Keratinocyte (primary cell): ENCODE measurements at regions not wholly inside any gene's neighbourhood (a gene's known extent, or its start where the extent isn't known, plus 50 kb on each side); places are given as distances from the start of the nearest gene placed in this dataset.

Experiments used
- DNase-seq: peaks from one replicate; pipeline ENCODE4 v3.0.0-alpha.2; 2011; ENCODE audit warnings: low read depth, missing footprints, low spot score
- FAIRE-seq: peaks from 2 replicates; lab custom pipeline; 2011; peaks lifted over from hg19 to GRCh38; lab: Jason Lieb, UNC
- H2AFZ ChIP-seq: 2 replicates; pipeline ENCODE4 v1.6.0; 2012; ENCODE audit warnings: low read length, control low read depth, inconsistent platforms; ENCODE audit not compliant: control insufficient read depth
- H3K27ac ChIP-seq: 2 replicates; pipeline ENCODE4 v1.5.1; 2011; ENCODE audit warnings: low read length; ENCODE audit not compliant: control insufficient read depth, insufficient read depth
- H3K27me3 ChIP-seq: 3 replicates; pipeline ENCODE4 v1.6.0; 2011; ENCODE audit warnings: low read length; ENCODE audit not compliant: control insufficient read depth, insufficient read depth; ENCODE audit errors: extremely low read depth
- H3K36me3 ChIP-seq, 2 experiments: 2 replicates in 1 of 2; 3 replicates in 1 of 2; pipeline ENCODE4 v1.5.1; 2011; ENCODE audit warnings: low read length in 2 of 2, mild to moderate bottlenecking in 1 of 2; ENCODE audit not compliant: control insufficient read depth in 2 of 2, insufficient read depth in 2 of 2; ENCODE audit errors: extremely low read depth in 1 of 2
- H3K4me1 ChIP-seq: 3 replicates; pipeline ENCODE4 v1.5.1; 2011; ENCODE audit warnings: low read length; ENCODE audit not compliant: control insufficient read depth, insufficient read depth; ENCODE audit errors: extremely low read depth
- H3K4me2 ChIP-seq: 3 replicates; pipeline ENCODE4 v1.6.0; 2011; ENCODE audit warnings: low read depth, low read length; ENCODE audit not compliant: control insufficient read depth, insufficient read depth; ENCODE audit errors: extremely low read depth
- H3K4me3 ChIP-seq, 3 experiments: fragments of 200-600 bp in 1 of 3; sonication (generic) in 1 of 3; 2 replicates in 2 of 3; 3 replicates in 1 of 3; pipeline ENCODE4 v1.5.1; 2011 to 2016; ENCODE audit warnings: low read length in 3 of 3, mild to moderate bottlenecking in 3 of 3, control low read depth in 2 of 3, inconsistent platforms in 1 of 3, low read depth in 1 of 3, mixed read lengths in 1 of 3, mixed run types in 1 of 3, moderate library complexity in 1 of 3; ENCODE audit not compliant: control insufficient read depth in 2 of 3, insufficient read depth in 2 of 3; ENCODE audit errors: extremely low read depth in 1 of 3
- H3K79me2 ChIP-seq: 2 replicates; pipeline ENCODE4 v1.6.0; 2012; ENCODE audit warnings: low read length; ENCODE audit not compliant: control insufficient read depth, insufficient read depth
- H3K9ac ChIP-seq: 3 replicates; pipeline ENCODE4 v1.6.0; 2011; ENCODE audit warnings: low read length; ENCODE audit not compliant: control insufficient read depth, insufficient read depth; ENCODE audit errors: extremely low read depth
- H3K9me1 ChIP-seq: 3 replicates; pipeline ENCODE4 v1.6.0; 2011; ENCODE audit warnings: low read length; ENCODE audit not compliant: control insufficient read depth, insufficient read depth; ENCODE audit errors: extremely low read depth
- H3K9me3 ChIP-seq: 2 replicates; pipeline ENCODE4 v1.5.1; 2012; ENCODE audit warnings: low read depth, low read length; ENCODE audit not compliant: control insufficient read depth
- H4K20me1 ChIP-seq: 3 replicates; pipeline ENCODE4 v1.6.0; 2011; ENCODE audit warnings: low read length; ENCODE audit not compliant: control insufficient read depth, insufficient read depth; ENCODE audit errors: extremely low read depth
- EZH2 ChIP-seq: IDR thresholded peaks from one replicate; pipeline ENCODE4 v1.6.1; 2012; ENCODE audit warnings: inconsistent platforms, mild to moderate bottlenecking, low read length, moderate library complexity
- dilution Hi-C: fragments of 300-500 bp; cut with MboI; formaldehyde crosslinking; loops from one replicate; pipeline ENCODE4 v1.7.0; 2020; ENCODE audit warnings: low sequenced_read_pairs; ENCODE audit not compliant: extremely low pct_ligation_motif_present
- TF ChIP-seq, protein P1 (sequence below), 3 experiments: IDR thresholded peaks in 1 of 3; conservative IDR thresholded peaks in 1 of 3; optimal IDR thresholded peaks in 1 of 3; 2 replicates in 2 of 3; 3 replicates in 1 of 3; pipeline versions ENCODE3 to v1.5.1; 2011; ENCODE audit warnings: low read length in 3 of 3, mild to moderate bottlenecking in 3 of 3, moderate library complexity in 2 of 3, control low read depth in 1 of 3, inconsistent platforms in 1 of 3; ENCODE audit not compliant: insufficient read depth in 2 of 3; ENCODE audit errors: extremely low read depth in 1 of 3

DNA sequence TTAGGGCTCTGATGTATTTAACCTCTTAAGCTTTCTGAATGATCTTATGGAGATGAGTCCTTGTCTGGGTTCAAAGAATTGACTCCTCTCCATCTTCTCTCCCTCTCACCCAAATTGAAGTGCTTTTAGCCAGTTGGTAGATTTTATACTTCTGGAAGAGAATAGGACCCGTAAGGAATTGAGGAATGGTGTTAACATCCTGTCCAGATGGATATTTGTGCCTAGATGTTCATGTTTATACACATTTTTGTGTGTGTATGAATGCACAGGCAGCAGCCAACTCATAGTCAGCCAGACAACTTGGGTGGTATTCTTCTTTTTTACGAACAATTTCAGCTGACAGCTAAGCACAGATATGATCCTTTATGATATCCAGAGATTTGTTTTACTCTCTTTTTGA is 449.6 kb upstream of the RGS6 start:
- Histone ChIP-seq H3K36me3 (peaks cover 0 to 4% of the 10 kb centered on the region in 2 experiments), H3K4me3 (no peak overlapping the region), H3K4me1 (peaks cover 15% of the 10 kb centered on the region), H3K4me2 (no peak overlapping the region), H3K9me3 (no peaks in the 10 kb centered on the region), H2AFZ (no peak overlapping the region), H3K9me1 (peaks cover 3% of the 10 kb centered on the region), H3K9ac (no peak overlapping the region), H3K27me3 (no peaks in the 10 kb centered on the region), H3K79me2 (peaks cover 6% of the 10 kb centered on the region), H3K27ac (no peak overlapping the region), H4K20me1 (no peaks in the 10 kb centered on the region)
- no peak for TF ChIP-seq EZH2
- TF ChIP-seq, protein P1, sequence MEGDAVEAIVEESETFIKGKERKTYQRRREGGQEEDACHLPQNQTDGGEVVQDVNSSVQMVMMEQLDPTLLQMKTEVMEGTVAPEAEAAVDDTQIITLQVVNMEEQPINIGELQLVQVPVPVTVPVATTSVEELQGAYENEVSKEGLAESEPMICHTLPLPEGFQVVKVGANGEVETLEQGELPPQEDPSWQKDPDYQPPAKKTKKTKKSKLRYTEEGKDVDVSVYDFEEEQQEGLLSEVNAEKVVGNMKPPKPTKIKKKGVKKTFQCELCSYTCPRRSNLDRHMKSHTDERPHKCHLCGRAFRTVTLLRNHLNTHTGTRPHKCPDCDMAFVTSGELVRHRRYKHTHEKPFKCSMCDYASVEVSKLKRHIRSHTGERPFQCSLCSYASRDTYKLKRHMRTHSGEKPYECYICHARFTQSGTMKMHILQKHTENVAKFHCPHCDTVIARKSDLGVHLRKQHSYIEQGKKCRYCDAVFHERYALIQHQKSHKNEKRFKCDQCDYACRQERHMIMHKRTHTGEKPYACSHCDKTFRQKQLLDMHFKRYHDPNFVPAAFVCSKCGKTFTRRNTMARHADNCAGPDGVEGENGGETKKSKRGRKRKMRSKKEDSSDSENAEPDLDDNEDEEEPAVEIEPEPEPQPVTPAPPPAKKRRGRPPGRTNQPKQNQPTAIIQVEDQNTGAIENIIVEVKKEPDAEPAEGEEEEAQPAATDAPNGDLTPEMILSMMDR (optimal IDR thresholded peaks at IDR 0.05 in 1 of 3, IDR thresholded peaks at IDR 0.05 in 1 of 3, conservative IDR thresholded peaks at IDR 0.05 in 1 of 3; ENCODE audit: extremely low read depth in 1 of 3, insufficient read depth in 2 of 3, low read length in 3 of 3): no peak
- FAIRE-seq: no peak
- DNase-seq: no peak
- dilution Hi-C loops: no loop called here

DNA sequence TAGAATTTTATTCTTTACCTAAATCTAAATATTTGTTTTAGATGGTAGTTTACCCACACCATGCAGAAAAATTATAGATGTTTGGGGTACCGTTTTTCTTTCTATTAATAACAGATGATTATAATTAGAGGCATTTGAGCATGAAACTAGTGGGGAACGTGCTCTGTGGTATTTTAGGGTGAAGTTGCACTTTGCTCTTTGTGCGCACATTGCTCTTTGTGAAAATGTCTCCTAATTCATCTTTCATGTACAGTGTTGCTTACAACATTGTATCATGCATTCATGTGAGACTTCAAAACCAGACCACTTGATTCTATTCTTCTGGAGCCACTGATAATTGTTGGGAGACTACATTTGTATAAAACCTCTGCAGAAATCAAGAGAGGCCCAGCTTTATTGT is 449.1 kb upstream of the RGS6 start:
- Histone ChIP-seq H3K4me3 (no peak overlapping the region), H3K79me2 (peaks cover 5% of the 10 kb centered on the region), H4K20me1 (no peaks in the 10 kb centered on the region), H3K4me1 (peaks cover 13% of the 10 kb centered on the region), H2AFZ (no peak overlapping the region), H3K27me3 (no peaks in the 10 kb centered on the region), H3K9ac (no peak overlapping the region), H3K4me2 (no peak overlapping the region), H3K27ac (no peak overlapping the region), H3K36me3 (peaks cover 0 to 4% of the 10 kb centered on the region in 2 experiments), H3K9me3 (no peaks in the 10 kb centered on the region), H3K9me1 (peaks cover 5% of the 10 kb centered on the region)
- DNase-seq: no peak
- TF ChIP-seq, protein P1 (optimal IDR thresholded peaks at IDR 0.05 in 1 of 3, IDR thresholded peaks at IDR 0.05 in 1 of 3, conservative IDR thresholded peaks at IDR 0.05 in 1 of 3; ENCODE audit: extremely low read depth in 1 of 3, insufficient read depth in 2 of 3, low read length in 3 of 3): no peak
- no peak for TF ChIP-seq EZH2
- FAIRE-seq: no peak
- dilution Hi-C loops: no loop called here
